HCT116 (cell line): ENCODE measurements at regions not wholly inside any gene's neighbourhood (a gene's known extent, or its start where the extent isn't known, plus 50 kb on each side); places are given as distances from the start of the nearest gene placed in this dataset.

Experiments used
- ATAC-seq: fragments of 200-7000 bp; cut with Tn5 transposase; 2 replicates; pipeline ENCODE4 v1.9.1; 2020; ENCODE audit warnings: mild to moderate bottlenecking, moderate library complexity
- BruUV-seq: library from RNA; stranded (reverse); fragments of 400-500 nt; replicated peaks from 2 replicates; lab custom pipeline; 2021; lab: Mats Ljungman, UMichigan
- CTCF ChIA-PET: fragments of 300-600 bp; sonication (Branson Sonifier 250); formaldehyde crosslinking; loops from one replicate; lab custom pipeline; 2021; ENCODE audit warnings: antibody characterized with exemption; lab: Charles Lee
- POLR2A ChIA-PET: fragments of 300-600, 350-600 bp; sonication (Branson Sonifier 250); formaldehyde crosslinking; loops from one replicate; lab custom pipeline; 2021; ENCODE audit warnings: antibody characterized with exemption; lab: Charles Lee
- RAD21 ChIA-PET, 2 experiments: fragments of 300-600 bp; sonication (Branson Sonifier 250); formaldehyde crosslinking; loops; one replicate each; lab custom pipeline; 2023; ENCODE audit warnings: low total read pairs in 2 of 2; ENCODE audit not compliant: uncharacterized antibody in 2 of 2, unreplicated experiment in 2 of 2, low non-redundant PET in 1 of 2; lab: Charles Lee
- DNase-seq: peaks from one replicate; pipeline ENCODE4 v3.0.0-alpha.2; 2010; ENCODE audit warnings: low read depth, low spot score
- H2AFZ ChIP-seq: fragments of 200-600 bp; shearing (Covaris generic), sonication (generic); 2 replicates; pipeline ENCODE4 v1.6.1; 2017; ENCODE audit warnings: low read depth, mixed run types, mixed read lengths, antibody characterized with exemption, low read length; ENCODE audit not compliant: poor library complexity, severe bottlenecking
- H3K27ac ChIP-seq: 2 replicates; pipeline ENCODE4 v1.5.1; 2012; ENCODE audit warnings: low read depth, low read length
- H3K27me3 ChIP-seq: fragments of 200-600 bp; sonication (generic); 2 replicates; pipeline ENCODE4 v1.6.1; 2016; ENCODE audit warnings: mixed run types, low read length, mixed read lengths; ENCODE audit not compliant: insufficient read depth
- H3K36me3 ChIP-seq, 2 experiments: fragments of 200-500 bp in 1 of 2; fragments of 200-600 bp in 1 of 2; sonication (Bioruptor generic) in 1 of 2; sonication (generic) in 1 of 2; 2 replicates each; pipeline versions ENCODE4 v1.5.1 to v1.6.1; 2014 to 2016; ENCODE audit warnings: low read length in 2 of 2, inconsistent platforms in 1 of 2, mixed read lengths in 1 of 2, mixed run types in 1 of 2; ENCODE audit not compliant: insufficient read depth in 2 of 2, control insufficient read depth in 1 of 2
- H3K4me1 ChIP-seq, 2 experiments: fragments of 200-600 bp in 1 of 2; sonication (generic) in 1 of 2; 2 replicates each; pipeline versions ENCODE4 v1.5.1 to v1.6.1; 2012 to 2017; ENCODE audit warnings: low read length in 2 of 2, inconsistent platforms in 1 of 2, mild to moderate bottlenecking in 1 of 2, mixed read lengths in 1 of 2, mixed run types in 1 of 2, moderate library complexity in 1 of 2; ENCODE audit not compliant: insufficient read depth in 2 of 2, control insufficient read depth in 1 of 2
- H3K4me2 ChIP-seq: fragments of 200-600 bp; sonication (generic); 2 replicates; pipeline ENCODE4 v1.6.1; 2017; ENCODE audit warnings: mixed run types, low read length, mixed read lengths
- H3K4me3 ChIP-seq, 2 experiments: fragments of 200-600 bp in 1 of 2; sonication (generic) in 1 of 2; replicated peaks in 1 of 2; 2 replicates each; pipeline ENCODE4 v1.5.1; 2011 to 2016; ENCODE audit warnings: low read length in 2 of 2, control low read depth in 1 of 2, low read depth in 1 of 2, mild to moderate bottlenecking in 1 of 2, mixed read lengths in 1 of 2, mixed run types in 1 of 2
- H3K79me2 ChIP-seq: fragments of 200-600 bp; sonication (generic); 2 replicates; pipeline ENCODE4 v1.6.1; 2017; ENCODE audit warnings: mild to moderate bottlenecking, mixed run types, low read length, moderate library complexity, mixed read lengths; ENCODE audit not compliant: insufficient read depth
- H3K9ac ChIP-seq: fragments of 200-600 bp; sonication (generic); 2 replicates; pipeline ENCODE4 v1.6.1; 2016; ENCODE audit warnings: low read length, mixed read lengths
- H3K9me2 ChIP-seq: fragments of 200-600 bp; sonication (generic), shearing (Covaris generic); 2 replicates; pipeline ENCODE4 v1.6.1; 2017; ENCODE audit warnings: mixed run types, mild to moderate bottlenecking, moderate library complexity; ENCODE audit not compliant: insufficient read depth
- H3K9me3 ChIP-seq, 2 experiments: fragments of 200-500 bp in 1 of 2; fragments of 200-600 bp in 1 of 2; sonication (Bioruptor generic) in 1 of 2; sonication (generic) in 1 of 2; 2 replicates each; pipeline ENCODE4 v1.6.1; 2014 to 2017; ENCODE audit warnings: low read length in 2 of 2, mixed read lengths in 2 of 2, inconsistent platforms in 1 of 2, low read depth in 1 of 2, mild to moderate bottlenecking in 1 of 2, mixed run types in 1 of 2, moderate library complexity in 1 of 2; ENCODE audit not compliant: control insufficient read depth in 1 of 2, insufficient read depth in 1 of 2
- H4K20me1 ChIP-seq: fragments of 200-600 bp; sonication (generic), shearing (Covaris generic); 2 replicates; pipeline ENCODE4 v1.6.1; 2017; ENCODE audit warnings: mixed run types, mild to moderate bottlenecking, moderate library complexity; ENCODE audit not compliant: insufficient read depth
- CEBPB ChIP-seq: IDR thresholded peaks from 2 replicates; pipeline ENCODE4 v1.6.1; 2012; ENCODE audit warnings: low read depth
- CTCF ChIP-seq, 3 experiments: fragments of 200-600 bp in 1 of 3; sonication (generic) in 1 of 3; IDR thresholded peaks in 2 of 3; conservative IDR thresholded peaks in 1 of 3; 2 replicates each; pipeline ENCODE4 v1.5.1; 2012 to 2017; ENCODE audit warnings: low read depth in 2 of 3, low read length in 2 of 3, antibody characterized with exemption in 1 of 3, borderline replicate concordance in 1 of 3, control low read depth in 1 of 3, mild to moderate bottlenecking in 1 of 3, mixed read lengths in 1 of 3, mixed run types in 1 of 3, moderate library complexity in 1 of 3; ENCODE audit not compliant: insufficient read depth in 1 of 3
- EGR1 ChIP-seq: IDR thresholded peaks from 2 replicates; pipeline ENCODE4 v1.6.1; 2012; ENCODE audit warnings: low read depth
- EZH2 ChIP-seq: fragments of 200-600 bp; sonication (generic); IDR thresholded peaks from 2 replicates; pipeline ENCODE4 v1.6.1; 2017; ENCODE audit warnings: antibody characterized with exemption, mixed run types
- EZH2phosphoT487 ChIP-seq: fragments of 200-600 bp; IDR thresholded peaks from 2 replicates; pipeline ENCODE4 v1.6.1; 2018; ENCODE audit warnings: antibody characterized with exemption, borderline replicate concordance
- POLR2AphosphoS5 ChIP-seq: IDR thresholded peaks from 2 replicates; pipeline ENCODE4 v1.6.1; 2011; ENCODE audit warnings: mild to moderate bottlenecking, low read depth, low read length, moderate library complexity
- RAD21 ChIP-seq: IDR thresholded peaks from 2 replicates; pipeline ENCODE4 v1.6.1; 2012; ENCODE audit warnings: low read depth, mild to moderate bottlenecking
- REST ChIP-seq: IDR thresholded peaks from 2 replicates; pipeline ENCODE4 v1.6.1; 2012; ENCODE audit warnings: low read depth
- SP1 ChIP-seq: IDR thresholded peaks from 2 replicates; pipeline ENCODE4 v1.6.1; 2012; ENCODE audit warnings: low read depth
- ZNF274 ChIP-seq: fragments of 200-500 bp; sonication (Bioruptor generic); IDR thresholded peaks from 2 replicates; pipeline ENCODE4 v1.6.1; 2014; ENCODE audit warnings: mild to moderate bottlenecking, low read depth, low read length, inconsistent platforms
- intact Hi-C: fragments of 100-400 bp; cut with micrococcal nuclease; formaldehyde crosslinking; loops from 2 replicates; pipeline ENCODE4 v1.10.0; 2022

GRCh38 chr20:39646874-39647413 is 684.8 kb downstream of the DHX35 start:
- Histone ChIP-seq H3K9ac (no peak overlapping the region), H3K27me3 (no peaks in the 10 kb centered on the region), H3K4me1 (no peaks in the 10 kb centered on the region), H3K4me3 (no peak overlapping the region), H3K4me2 (no peak overlapping the region), H3K79me2 (no peaks in the 10 kb centered on the region), H3K36me3 (no peaks in the 10 kb centered on the region), H3K9me2 (no peaks in the 10 kb centered on the region), H3K27ac (no peak overlapping the region), H3K9me3 (peaks cover 0 to 13% of the 10 kb centered on the region in 2 experiments; a peak in 2 of 4 replicates), H2AFZ (no peak overlapping the region), H4K20me1 (no peaks in the 10 kb centered on the region)
- TF ChIP-seq SP1 (no peak), EZH2phosphoT487 (no peak), CEBPB (no peak), POLR2AphosphoS5 (no peak)
- RAD21 ChIA-PET = no interaction called here
- DNase-seq (no peak), ATAC-seq (no peak)
- POLR2A ChIA-PET = no interaction called here
- intact Hi-C loops = no loop called here
- CTCF ChIA-PET = no interaction called here
- no TSS peak for BruUV-seq

GRCh38 chr20:39645131-39645530 is 683.0 kb downstream of the DHX35 start:
- H4K20me1 ChIP-seq = no peaks in the 10 kb centered on the region
- H3K9me3 ChIP-seq = peaks cover 0 to 13% of the 10 kb centered on the region in 2 experiments; a peak in 2 of 4 replicates
- no TSS peak for BruUV-seq
- H3K4me1 ChIP-seq = no peaks in the 10 kb centered on the region
- H3K9me2 ChIP-seq = no peaks in the 10 kb centered on the region
- no peak overlapping the region for H2AFZ ChIP-seq
- no peak overlapping the region for H3K9ac ChIP-seq
- ATAC-seq (no peak), DNase-seq (no peak)
- H3K36me3 ChIP-seq = no peaks in the 10 kb centered on the region
- no peaks in the 10 kb centered on the region for H3K27me3 ChIP-seq
- RAD21 ChIA-PET = no interaction called here
- CTCF ChIA-PET = no interaction called here
- H3K4me2 ChIP-seq = no peak overlapping the region
- no peaks in the 10 kb centered on the region for H3K79me2 ChIP-seq
- H3K27ac ChIP-seq = no peak overlapping the region
- TF ChIP-seq ZNF274 (no peak), CTCF (IDR thresholded peaks at IDR 0.05 in 2 of 3, conservative IDR thresholded peaks at IDR 0.05 in 1 of 3; ENCODE audit: borderline replicate concordance in 1 of 3, insufficient read depth in 1 of 3, low read depth in 2 of 3, low read length in 2 of 3) (no peak), POLR2AphosphoS5 (no peak), EGR1 (no peak), REST (no peak), EZH2 (no peak), RAD21 (no peak)
- intact Hi-C loops = no loop called here
- H3K4me3 ChIP-seq = no peak overlapping the region
- POLR2A ChIA-PET = no interaction called here
